ENCODE measurements at regions not wholly inside any gene's neighbourhood (a gene's known extent, or its start where the extent isn't known, plus 50 kb on each side); places are given as distances from the start of the nearest gene placed in this dataset.

- Histone ChIP-seq H3K79me2 (ENCODE audit: control insufficient read depth, insufficient read depth, low read length) (no peaks in the 10 kb centered on the region), H3K9me1 (ENCODE audit: control insufficient read depth, insufficient read depth, low read length) (no peaks in the 10 kb centered on the region), H3K27ac (ENCODE audit: extremely low read depth, low read depth, low read length) (no peak overlapping the region), H3K4me3 (no peak overlapping the region), H3K4me2 (ENCODE audit: insufficient read depth, low read length) (no peak overlapping the region), H3K27me3 (ENCODE audit: control insufficient read depth in 2 of 2, insufficient read depth in 2 of 2, low read length in 2 of 2) (no peaks in the 10 kb centered on the region), H2AFZ (ENCODE audit: low read depth, low read length) (no peak overlapping the region), H3K4me1 (replicated peaks in 1 of 2; ENCODE audit: control insufficient read depth in 2 of 2, insufficient read depth in 2 of 2, low read length in 2 of 2) (no peaks in the 10 kb centered on the region), H3K9ac (ENCODE audit: insufficient read depth in 1 of 2, low read depth in 2 of 2, low read length in 2 of 2) (no peak overlapping the region), H3K36me3 (ENCODE audit: control insufficient read depth, insufficient read depth, low read length) (no peaks in the 10 kb centered on the region), H4K20me1 (replicated peaks; ENCODE audit: control insufficient read depth, insufficient read depth, low read length) (no peaks in the 10 kb centered on the region), H3K9me3 (replicated peaks; ENCODE audit: control insufficient read depth, insufficient read depth, low read depth, low read length) (no peaks in the 10 kb centered on the region)
- no peak for FAIRE-seq
- WGBS (ENCODE audit: insufficient coverage, low coverage, missing lambda C conversion rate) = 0% methylated on average over 1 of the region's 1 CpG
- ChIA-PET POLR2A (no interaction called here), CTCF (ENCODE audit: low intra/inter-chr PET ratio) (no interaction called here)
- intact Hi-C loops (cut with micrococcal nuclease) (no loop called here), in situ Hi-C loops (cut with MboI) (no loop called here)
- TF ChIP-seq SRSF9 (IDR thresholded peaks at IDR 0.05; ENCODE audit: borderline replicate concordance, low read depth, low read length) = no peak
- no peak for TF ChIP-seq XRCC5 (IDR thresholded peaks at IDR 0.05; ENCODE audit: low read depth, low read length)
- no peak for TF ChIP-seq USF1 (CRISPR knock-in tag; IDR thresholded peaks at IDR 0.05)
- TF ChIP-seq SAFB (IDR thresholded peaks at IDR 0.05; ENCODE audit: borderline replicate concordance, low read depth, low read length) = no peak
- no peak for TF ChIP-seq ZNF583 (CRISPR knock-in tag; IDR thresholded peaks at IDR 0.05)
- TF ChIP-seq ZBTB12 (CRISPR knock-in tag; IDR thresholded peaks at IDR 0.05) = no peak
- TF ChIP-seq ESRRB (CRISPR knock-in tag; IDR thresholded peaks at IDR 0.05; ENCODE audit: borderline replicate concordance) = no peak
- TF ChIP-seq FOXJ2 (tag; IDR thresholded peaks at IDR 0.05) = no peak
- TF ChIP-seq BHLHE40 (IDR thresholded peaks at IDR 0.05; ENCODE audit: low read length) = no peak
- no peak for TF ChIP-seq CBFA2T2 (conservative IDR thresholded peaks at IDR 0.05)
- TF ChIP-seq FIP1L1 (IDR thresholded peaks at IDR 0.05; ENCODE audit: low read depth, low read length, poor library complexity, severe bottlenecking) = no peak
- no peak for TF ChIP-seq NFIC (IDR thresholded peaks at IDR 0.05)
- TF ChIP-seq PPARD (CRISPR knock-in tag; IDR thresholded peaks at IDR 0.05) = no peak
- no peak for TF ChIP-seq SMAD4 (CRISPR knock-in tag; conservative IDR thresholded peaks at IDR 0.05)
- no peak for TF ChIP-seq ERF (CRISPR knock-in tag; IDR thresholded peaks at IDR 0.05)
- TF ChIP-seq POU5F1 (IDR thresholded peaks at IDR 0.05; ENCODE audit: borderline replicate concordance, low read depth, low read length, partially characterized antibody) = no peak
- no peak for TF ChIP-seq FOXP4 (CRISPR knock-in tag; IDR thresholded peaks at IDR 0.05; ENCODE audit: borderline replicate concordance)
- TF ChIP-seq L3MBTL2 (IDR thresholded peaks at IDR 0.05) = no peak
- TF ChIP-seq BCL6 (CRISPR knock-in tag; IDR thresholded peaks at IDR 0.05) = no peak
- no peak for TF ChIP-seq RBM15 (IDR thresholded peaks at IDR 0.05; ENCODE audit: insufficient read depth, low read length)
- no peak for ATAC-seq
- no peak for DNase-seq (ENCODE audit: extremely low read depth in 1 of 4, low spot score in 3 of 4)
- BruUV-seq (replicated peaks) = no TSS peak
Measured at GRCh38 chr13:88718781-88719180, 1047.6 kb downstream of the SLITRK5 start.

Data from K562 (cell line).